ENCODE measurements at regions not wholly inside any gene's neighbourhood (a gene's known extent, or its start where the extent isn't known, plus 50 kb on each side); places are given as distances from the start of the nearest gene placed in this dataset.
"Not testable (repeated sequence)": the region's sequence is repeated elsewhere in the genome, so short reads cannot be mapped to it uniquely, and the experiment has no call there.

DNA sequence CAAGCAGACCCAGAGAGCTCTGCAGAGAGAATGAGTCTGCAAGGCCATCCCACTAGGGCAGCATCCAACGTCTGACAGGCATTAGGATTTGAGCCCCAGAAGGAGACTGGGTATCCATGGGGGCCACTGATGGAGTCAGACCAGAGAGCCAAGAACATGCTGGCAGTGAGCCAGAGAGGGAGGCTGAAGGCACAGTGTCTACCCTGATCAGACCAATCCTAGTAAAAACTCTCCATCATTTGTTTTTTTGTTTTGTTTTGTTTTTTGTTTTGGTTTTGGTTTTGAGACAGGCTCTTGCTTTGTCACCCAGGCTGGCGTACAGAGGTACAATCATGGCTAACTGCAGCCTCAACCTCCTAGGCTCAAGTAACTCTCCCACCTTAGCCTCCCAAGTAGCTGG, 133.1 kb upstream of the LYZL2 start:
- DNase-seq: no peak

- no peak for DNase-seq
Measured at GRCh38 chr10:30759423-30759822, 129.9 kb upstream of the LYZL2 start.

- no peak for DNase-seq
Measured at GRCh38 chr10:30758338-30758737, 128.8 kb upstream of the LYZL2 start.

DNA sequence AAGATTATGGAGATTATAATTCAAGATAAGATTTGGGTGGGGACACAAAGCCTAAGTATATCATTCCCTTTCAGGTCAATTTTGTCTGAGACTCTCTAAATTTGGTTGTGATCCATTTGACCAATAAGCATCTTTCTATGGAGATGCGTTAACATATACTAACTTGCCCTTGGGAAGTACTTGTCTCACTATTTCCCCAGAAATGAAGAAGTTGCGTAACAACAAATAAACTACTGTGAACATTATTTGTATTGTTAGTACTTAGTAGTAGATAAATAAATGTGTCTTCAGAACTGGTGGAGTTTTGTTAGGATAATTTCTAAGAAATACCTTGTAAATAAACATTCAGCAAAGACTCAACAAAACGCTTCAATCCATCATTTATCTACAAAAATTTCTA, 127.3 kb upstream of the LYZL2 start:
- no peak for DNase-seq

GRCh38 chr10:30756151-30756550, 126.6 kb upstream of the LYZL2 start:
- no peak for DNase-seq

DNA sequence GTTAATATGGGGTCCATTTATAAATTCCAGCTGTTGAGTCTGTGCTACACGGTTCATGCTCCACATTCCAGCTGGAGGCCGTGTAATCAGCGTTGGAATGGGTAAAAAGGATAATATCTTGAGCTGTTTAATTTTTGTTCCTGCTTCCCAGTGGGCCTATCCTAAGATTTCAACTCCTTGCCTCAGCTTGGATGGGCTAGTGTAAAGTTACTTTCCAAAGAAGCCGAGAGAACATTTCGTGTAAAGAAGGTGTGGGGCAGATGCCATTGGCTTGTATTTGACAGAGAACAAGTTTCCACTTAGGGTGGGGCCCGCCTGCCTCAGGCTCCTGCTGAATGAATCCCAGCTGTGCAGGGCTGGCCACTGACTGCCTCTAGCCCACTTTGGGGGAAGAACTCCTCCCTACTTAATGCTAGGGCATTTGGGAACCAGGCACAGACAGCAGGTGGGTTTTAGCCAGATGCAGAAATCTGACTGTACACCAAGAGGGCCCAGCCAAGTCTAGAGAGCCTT, 125.9 kb upstream of the LYZL2 start:
- no peak for DNase-seq

GRCh38 chr10:30752481-30752881, 122.9 kb upstream of the LYZL2 start:
- DNase-seq: no peak

GRCh38 chr10:30751678-30752331, 122.3 kb upstream of the LYZL2 start:
- peak; percentile 72 to 73 for DNase-seq

DNA sequence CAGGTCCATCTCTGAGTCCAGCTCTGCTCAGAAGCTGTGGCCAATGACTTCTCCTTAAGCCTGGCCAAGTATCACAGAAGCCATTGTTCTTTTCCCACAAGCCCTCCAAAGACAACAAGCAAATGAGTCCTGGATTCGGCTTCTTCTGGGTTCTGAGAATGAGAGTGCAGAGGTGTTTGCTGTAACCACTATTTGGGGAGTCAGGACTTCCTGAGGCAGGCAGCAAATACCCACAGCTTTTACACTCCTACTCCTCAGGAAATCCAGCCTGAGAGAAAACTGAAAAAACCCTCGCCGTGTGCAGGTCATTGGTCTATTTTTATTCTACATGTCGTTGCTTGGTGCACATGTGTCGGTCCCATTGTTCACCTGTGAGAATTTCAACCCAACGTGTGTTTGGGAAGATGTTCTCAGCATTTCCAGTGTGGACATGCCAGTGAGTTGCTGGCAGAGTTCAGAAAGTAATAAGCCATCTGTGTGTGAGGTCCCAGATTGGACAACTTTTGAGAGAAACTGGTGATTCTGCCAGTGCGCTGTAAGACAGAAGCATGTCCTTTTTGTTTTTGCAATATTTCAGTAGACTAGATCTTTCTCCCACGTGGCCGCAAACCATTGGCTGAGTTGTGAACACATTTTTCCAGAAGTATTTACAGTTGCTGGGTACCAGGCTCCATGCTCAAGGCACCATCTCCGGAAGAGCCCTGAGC, 121.6 kb upstream of the LYZL2 start:
- no peak for DNase-seq

DNA sequence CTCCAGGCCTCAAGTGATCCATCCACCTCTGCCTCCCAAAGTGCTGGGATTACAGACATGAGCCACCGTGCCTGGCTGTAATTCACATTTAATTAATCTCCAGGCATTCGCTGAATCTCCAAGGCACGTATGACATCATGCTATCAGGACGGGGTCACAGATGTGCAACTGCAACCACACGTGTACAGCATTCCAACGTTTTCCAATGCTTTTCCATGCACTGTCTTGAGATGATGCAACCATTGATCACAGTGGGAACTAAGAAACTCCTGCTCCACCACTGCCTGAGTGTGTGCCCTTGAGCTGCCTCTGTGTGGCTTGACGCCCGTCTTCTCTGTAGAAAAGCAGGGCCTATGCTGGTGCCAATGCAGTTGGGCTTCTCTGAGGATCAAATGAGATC, 119.8 kb upstream of the LYZL2 start:
- no peak for DNase-seq

DNA sequence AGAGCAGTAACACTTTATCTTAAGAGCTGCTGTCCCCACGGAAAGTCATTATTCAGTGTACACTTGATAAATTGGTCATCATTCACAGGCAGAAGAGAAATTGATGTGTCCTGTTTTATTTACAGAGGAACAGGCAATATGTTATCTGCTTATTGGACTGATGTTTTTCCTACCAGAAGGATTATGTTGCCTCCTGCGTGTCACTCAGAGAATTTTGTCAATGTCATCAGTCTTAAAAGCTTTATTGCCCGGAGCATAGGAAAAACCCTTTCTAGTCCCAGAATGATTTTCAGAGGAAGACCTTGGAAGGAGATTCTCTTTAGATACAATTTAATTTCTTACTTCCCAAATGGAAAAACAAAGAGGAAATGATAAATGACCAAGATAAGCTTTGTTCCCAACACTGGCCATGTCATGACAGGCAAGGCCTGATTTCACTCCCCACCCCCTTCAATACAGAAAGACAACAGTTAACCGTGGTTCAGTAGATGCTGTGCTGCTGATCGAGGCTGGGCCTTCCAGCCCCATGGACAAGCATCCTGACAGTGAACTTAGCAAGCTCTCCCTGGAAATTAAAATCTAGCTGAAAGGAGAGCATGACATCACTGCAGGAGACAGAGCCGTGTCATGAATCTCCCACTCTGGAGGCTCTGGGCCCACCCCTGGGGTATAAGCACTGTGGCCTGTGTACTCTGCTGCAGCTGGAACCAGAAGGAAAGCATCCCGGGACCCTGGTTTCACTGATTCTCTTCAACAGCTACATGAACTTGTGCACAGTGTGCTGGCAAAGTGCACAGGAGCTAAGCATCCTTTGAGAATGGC, 118.8 kb upstream of the LYZL2 start:
- DNase-seq: no peak

GRCh38 chr10:30747633-30748032, 118.1 kb upstream of the LYZL2 start:
- peak; percentile 29 to 42 for DNase-seq

GRCh38 chr10:30745953-30746352, 116.4 kb upstream of the LYZL2 start:
- DNase-seq: no peak

DNA sequence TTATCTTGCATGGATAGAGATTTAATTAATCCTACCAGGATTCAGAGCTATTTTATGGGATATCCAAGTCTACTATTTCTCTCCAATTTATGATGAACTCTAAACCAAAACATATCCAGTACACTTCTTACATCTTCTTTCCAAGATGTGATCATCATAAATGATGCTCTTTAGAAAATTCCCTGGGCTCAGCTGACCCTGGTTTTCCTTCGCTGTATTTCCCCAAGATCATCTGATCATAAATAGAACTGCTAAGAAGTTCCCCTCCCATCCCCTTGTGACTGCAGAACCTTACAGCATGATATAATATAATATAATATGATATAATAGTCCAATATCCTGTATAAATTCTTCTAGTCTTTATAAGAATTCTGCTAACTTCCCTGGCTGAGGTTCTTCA, 114.6 kb upstream of the LYZL2 start:
- no peak for DNase-seq

DNA sequence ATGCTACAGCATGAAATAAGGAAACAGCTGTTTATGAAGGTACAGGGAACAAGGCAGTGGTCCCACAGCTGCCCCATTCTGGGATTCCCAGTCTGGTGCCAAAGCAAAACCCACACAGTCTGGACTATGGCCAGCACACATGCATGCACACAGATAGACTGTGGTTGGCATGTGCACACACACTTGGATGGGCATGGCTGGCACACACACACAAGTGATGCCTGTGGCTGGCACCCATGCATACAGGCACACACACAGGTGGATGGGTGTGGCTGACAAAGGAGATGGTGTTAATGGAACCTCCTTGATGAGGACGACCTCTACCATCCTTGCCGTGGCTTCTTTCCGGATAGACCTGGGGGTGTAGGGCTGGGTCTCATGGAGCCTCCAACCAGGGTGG, 114.0 kb upstream of the LYZL2 start:
- DNase-seq: no peak

GRCh38 chr10:30742471-30742870, 112.9 kb upstream of the LYZL2 start:
- no peak for DNase-seq

- not testable (repeated sequence) for DNase-seq
Measured at GRCh38 chr10:30740774-30741173, 111.2 kb upstream of the LYZL2 start.

DNA sequence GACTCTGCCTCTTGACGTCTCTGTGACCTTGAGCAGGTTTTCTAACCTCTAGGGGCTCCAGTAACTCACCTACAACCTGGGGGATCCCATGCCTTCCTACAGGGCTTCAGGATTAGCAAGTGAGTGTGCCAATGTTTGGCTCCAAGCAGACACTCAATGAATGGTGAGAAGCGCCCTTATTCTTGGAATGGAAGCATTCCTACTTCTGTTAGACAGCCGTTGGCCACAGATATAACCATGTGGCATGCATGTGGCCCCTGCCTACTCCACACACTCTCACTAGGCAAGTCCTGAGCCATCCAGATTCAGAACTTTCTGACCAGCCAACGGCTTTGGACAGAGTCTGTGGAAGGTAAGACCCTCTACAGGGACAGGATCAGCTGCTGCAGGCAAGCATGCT, 108.9 kb upstream of the LYZL2 start:
- no peak for DNase-seq

- DNase-seq: no peak
Measured at GRCh38 chr10:30737931-30738391, 108.4 kb upstream of the LYZL2 start.

- no peak for DNase-seq
Measured at GRCh38 chr10:30736685-30737232, 107.2 kb upstream of the LYZL2 start.

- no peak for DNase-seq
Measured at GRCh38 chr10:30734901-30735300, 105.3 kb upstream of the LYZL2 start.

DNA sequence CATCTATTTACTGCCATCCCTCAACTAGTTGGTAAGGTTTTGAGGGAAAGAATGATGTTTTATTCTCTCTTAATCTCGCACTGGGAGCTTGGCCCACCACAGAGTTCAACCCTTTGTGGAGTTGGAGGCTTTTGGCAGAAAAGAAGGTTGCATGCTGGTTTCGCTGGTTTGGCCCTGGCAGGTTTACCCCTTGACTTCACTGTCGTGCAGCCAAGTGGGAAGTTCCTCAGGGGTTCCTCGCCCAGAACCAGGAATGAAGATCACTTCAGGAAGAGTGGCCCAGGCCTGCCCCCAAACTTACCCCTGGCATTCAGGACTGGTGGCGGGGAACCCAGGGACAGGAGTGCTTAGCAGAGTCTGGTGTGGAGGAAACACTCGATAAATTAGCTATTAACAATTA, 103.1 kb upstream of the LYZL2 start:
- no peak for DNase-seq

DNA sequence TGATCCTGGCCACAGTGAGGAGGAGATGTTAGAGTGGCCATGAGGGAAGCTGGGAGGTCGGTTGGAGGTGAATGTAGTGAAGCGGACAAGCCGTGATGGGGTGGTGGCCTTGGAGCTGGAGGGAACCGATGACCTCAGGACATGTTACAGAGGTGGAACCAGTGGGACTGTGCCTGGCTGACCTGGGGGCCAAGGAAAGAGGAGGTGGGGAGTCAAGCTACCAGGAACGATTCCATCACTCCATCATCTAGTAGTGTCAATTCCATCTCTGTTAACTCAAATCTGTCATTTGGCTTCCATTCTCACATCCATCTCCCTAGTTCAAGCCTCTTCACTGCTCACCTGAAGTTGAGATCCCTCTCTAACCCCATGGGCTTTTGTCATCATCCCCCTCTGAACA, 102.4 kb upstream of the LYZL2 start:
- DNase-seq: no peak
